ENCODE measurements at regions not wholly inside any gene's neighbourhood (a gene's known extent, or its start where the extent isn't known, plus 50 kb on each side); places are given as distances from the start of the nearest gene placed in this dataset.

DNA sequence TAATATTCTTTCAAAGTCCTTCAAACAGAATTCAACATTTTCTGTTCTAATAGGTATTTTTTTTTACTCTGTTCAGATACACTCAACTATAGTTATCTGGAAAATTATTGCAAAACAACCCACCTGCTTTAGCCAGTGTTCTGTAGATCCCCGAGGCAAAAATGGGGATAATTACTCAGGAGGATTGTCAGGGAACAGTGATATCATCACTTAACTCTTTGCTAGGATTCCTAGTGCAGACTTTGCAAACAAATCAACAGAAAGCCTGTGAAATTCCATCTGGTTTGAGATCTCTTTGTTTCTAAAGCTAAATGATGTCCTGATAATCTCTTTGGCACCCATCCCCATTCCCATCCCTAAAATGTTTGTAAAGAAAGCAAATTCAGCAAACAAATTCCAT, 413.6 kb upstream of the MEIS1 start:
- no peak overlapping the region for H3K4me3 ChIP-seq (ENCODE audit: low read depth, low read length)
- TF ChIP-seq, protein P1, sequence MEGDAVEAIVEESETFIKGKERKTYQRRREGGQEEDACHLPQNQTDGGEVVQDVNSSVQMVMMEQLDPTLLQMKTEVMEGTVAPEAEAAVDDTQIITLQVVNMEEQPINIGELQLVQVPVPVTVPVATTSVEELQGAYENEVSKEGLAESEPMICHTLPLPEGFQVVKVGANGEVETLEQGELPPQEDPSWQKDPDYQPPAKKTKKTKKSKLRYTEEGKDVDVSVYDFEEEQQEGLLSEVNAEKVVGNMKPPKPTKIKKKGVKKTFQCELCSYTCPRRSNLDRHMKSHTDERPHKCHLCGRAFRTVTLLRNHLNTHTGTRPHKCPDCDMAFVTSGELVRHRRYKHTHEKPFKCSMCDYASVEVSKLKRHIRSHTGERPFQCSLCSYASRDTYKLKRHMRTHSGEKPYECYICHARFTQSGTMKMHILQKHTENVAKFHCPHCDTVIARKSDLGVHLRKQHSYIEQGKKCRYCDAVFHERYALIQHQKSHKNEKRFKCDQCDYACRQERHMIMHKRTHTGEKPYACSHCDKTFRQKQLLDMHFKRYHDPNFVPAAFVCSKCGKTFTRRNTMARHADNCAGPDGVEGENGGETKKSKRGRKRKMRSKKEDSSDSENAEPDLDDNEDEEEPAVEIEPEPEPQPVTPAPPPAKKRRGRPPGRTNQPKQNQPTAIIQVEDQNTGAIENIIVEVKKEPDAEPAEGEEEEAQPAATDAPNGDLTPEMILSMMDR (IDR thresholded peaks at IDR 0.05; ENCODE audit: borderline replicate concordance, insufficient read depth, low read depth, low read length): no peak

DNA sequence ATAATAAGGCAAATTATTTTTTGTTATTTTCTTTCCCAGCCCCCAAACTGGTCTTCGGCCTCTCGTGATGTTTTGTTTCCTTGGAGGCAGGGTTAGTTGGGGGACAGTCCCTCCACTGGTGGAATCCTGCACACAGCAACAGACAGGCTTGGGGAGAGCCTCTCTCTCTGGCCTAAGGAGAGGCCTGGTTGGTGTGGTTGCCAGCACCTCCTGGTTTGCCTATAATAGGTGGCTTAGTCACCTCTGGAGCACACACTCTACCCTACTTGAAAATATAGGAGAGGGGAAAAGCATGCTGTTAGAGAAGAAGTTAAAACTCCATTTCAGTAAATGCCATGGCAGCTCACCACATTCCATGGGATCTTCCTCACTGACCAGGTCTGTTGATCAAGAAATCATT, 417.2 kb upstream of the MEIS1 start:
- H3K4me3 ChIP-seq (ENCODE audit: low read depth, low read length): no peak overlapping the region
- TF ChIP-seq, protein P1 (IDR thresholded peaks at IDR 0.05; ENCODE audit: borderline replicate concordance, insufficient read depth, low read depth, low read length): no peak

DNA sequence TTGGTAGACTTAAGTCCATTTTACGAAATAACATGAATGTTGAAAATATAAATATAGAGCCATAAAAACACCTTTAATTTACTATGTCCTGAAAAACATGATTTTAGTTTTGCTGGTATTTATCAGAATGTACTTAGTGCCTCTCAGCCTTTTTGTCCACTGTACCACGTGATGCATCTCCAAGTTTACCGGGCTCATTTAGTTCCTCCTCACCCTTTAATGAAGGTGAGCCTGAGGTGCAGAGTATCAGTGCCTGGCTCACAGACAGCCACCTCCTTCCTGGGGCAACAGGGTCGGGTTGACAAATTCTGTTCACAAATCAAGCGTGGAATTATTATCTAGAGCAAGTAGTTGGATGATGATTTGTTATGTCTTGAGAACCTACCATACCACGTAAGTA, 420.5 kb upstream of the MEIS1 start:
- H3K4me3 ChIP-seq (ENCODE audit: low read depth, low read length): no peak overlapping the region
- TF ChIP-seq, protein P1 (IDR thresholded peaks at IDR 0.05; ENCODE audit: borderline replicate concordance, insufficient read depth, low read depth, low read length): no peak

GRCh38 chr2:66013456-66013855, 421.5 kb upstream of the MEIS1 start:
- TF ChIP-seq, protein P1 (IDR thresholded peaks at IDR 0.05; ENCODE audit: borderline replicate concordance, insufficient read depth, low read depth, low read length): peak; percentile 30; the same call in 1 of the 2 replicates
- H3K4me3 ChIP-seq (ENCODE audit: low read depth, low read length): no peak overlapping the region

DNA sequence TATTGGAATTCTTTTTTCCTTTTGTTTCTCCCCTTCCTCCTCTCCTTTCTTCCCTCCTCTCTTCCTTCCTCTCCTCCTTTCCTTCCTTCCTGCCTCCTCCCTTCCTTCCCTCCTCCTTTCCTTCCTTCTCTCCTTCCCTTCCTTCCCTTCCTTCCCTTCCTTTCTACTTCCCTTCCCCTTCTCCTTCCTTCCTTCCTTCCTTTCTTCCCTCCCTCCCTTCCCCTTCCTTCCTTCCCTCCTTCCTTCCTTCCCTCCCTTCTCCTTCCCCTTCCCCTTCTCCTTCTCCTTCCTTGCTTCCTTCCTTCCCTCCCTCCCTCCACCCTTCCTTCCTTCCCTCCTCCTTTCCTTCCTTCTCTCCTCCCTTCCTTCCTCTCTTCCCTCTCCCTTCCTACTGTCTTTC, 431.0 kb upstream of the MEIS1 start:
- TF ChIP-seq, protein P1 (IDR thresholded peaks at IDR 0.05; ENCODE audit: borderline replicate concordance, insufficient read depth, low read depth, low read length): no peak
- no peak overlapping the region for H3K4me3 ChIP-seq (ENCODE audit: low read depth, low read length)

GRCh38 chr2:66001538-66001937, 433.4 kb upstream of the MEIS1 start:
- no peak overlapping the region for H3K4me3 ChIP-seq (ENCODE audit: low read depth, low read length)
- TF ChIP-seq, protein P1 (IDR thresholded peaks at IDR 0.05; ENCODE audit: borderline replicate concordance, insufficient read depth, low read depth, low read length): no peak

DNA sequence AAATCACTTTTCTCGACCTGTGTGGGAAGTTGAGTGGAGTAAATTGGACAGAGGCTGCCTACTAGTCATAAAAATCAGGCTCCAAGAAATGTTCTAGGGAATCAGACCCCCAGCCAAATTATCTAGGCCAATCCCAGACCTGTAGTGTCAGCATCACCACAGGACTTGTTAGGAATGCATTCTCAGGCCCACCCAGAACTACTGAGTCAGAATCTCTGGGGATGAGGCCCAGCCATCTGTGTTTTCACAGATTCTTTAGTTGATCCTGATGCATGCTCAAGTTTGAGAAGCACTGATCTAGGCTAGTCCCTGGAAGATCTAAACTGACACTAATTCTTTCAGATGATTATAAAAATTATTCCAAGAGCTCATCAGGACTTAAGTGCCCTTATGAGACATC, 434.0 kb upstream of the MEIS1 start:
- TF ChIP-seq, protein P1 (IDR thresholded peaks at IDR 0.05; ENCODE audit: borderline replicate concordance, insufficient read depth, low read depth, low read length): no peak
- no peak overlapping the region for H3K4me3 ChIP-seq (ENCODE audit: low read depth, low read length)
